Activated CD4-positive, alpha-beta T cell treated with anti-CD3 and anti-CD28 coated beads, Interleukin-2, amount 50 U/mL, for 48 hours (primary cell): ENCODE measurements at regions not wholly inside any gene's neighbourhood (a gene's known extent, or its start where the extent isn't known, plus 50 kb on each side); places are given as distances from the start of the nearest gene placed in this dataset.

ENCODE experiments used
- DNase-seq, 2 experiments: peaks; one replicate each; pipeline ENCODE4 v3.0.0-alpha.2; 2020

DNA sequence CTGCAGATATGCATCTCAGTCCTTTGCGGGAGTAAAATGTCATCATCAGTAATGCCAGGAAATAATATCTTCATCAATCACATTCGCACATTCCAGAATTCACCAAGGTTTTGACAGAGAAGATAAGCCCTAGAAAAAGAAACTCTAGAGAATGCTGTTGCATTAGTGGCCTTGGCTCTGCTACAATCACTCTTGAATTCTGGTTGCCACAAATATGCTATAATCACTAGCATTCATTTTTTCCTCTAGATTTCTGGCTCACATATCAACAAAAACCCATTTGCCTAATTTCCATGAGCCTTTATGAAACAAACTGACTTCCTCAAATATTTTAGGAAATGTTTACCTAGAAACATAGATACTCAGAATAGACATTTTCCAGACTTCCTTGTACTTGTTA, 653.4 kb downstream of the ANXA1 start:
- DNase-seq, result no peak

DNA sequence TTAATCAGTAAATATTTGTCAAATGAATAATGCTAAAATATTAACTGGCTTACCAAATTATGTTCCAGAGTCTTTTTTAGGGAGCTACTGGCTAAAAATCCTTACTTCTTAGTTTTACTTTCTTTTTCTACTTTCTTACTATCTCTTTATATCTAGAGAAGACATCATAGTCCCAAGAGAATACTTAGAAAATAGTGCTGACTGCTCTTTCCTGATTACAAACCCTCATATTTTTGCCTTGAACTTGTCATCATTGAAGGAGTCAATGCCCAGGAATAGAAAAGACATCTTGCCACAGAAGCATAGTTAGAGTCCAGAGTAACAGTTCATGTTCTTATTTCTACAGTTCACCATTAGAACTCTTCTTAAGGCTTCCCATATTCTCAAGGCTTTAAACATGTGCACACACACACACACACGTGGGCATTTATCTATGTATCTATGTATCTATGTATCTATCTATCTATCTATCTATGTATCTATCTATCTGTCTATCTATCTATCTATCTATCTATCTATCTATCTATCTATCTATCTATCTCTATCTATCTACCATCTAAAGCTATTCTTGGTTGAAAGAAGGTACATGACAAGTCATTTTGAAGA, 654.3 kb downstream of the ANXA1 start:
- no peak for DNase-seq

DNA sequence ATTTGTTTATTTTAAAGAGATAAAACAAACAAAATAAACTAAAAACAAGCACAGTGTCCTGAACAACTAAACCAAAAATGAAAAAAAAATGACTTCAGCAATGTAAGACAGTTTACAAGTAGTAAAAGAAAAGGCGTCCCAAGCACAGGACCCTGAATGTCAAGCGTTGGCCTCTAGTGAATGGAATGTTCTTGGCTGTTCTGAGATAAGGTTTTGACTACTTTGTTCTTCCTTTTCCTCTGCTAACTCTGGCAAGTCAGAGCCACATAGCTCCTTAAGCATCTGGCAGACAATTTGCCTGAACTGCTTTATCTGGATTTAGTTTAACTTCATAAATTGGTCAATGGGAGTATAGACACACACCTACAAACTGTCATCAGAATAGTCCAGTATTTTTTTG, 655.2 kb downstream of the ANXA1 start:
- no peak for DNase-seq

DNA sequence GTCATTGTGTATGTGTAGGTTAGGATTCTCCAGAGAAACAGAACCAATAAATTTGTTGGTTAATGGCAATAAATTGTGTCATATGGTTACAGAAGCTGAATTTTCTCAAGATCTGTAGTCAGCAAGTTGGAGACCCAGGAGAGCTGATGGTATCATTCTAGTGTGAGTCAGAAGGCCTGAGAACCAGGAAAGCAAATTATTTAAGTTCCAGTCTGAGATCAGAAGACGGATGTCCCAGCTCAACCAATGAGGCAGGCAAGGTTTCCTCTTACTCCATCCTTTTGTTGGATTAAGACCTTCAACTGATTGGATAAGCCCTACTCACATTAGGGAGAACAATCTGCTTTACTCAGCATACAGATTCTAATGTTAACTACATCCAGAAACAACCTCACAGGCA, 656.3 kb downstream of the ANXA1 start:
- no peak for DNase-seq

DNA sequence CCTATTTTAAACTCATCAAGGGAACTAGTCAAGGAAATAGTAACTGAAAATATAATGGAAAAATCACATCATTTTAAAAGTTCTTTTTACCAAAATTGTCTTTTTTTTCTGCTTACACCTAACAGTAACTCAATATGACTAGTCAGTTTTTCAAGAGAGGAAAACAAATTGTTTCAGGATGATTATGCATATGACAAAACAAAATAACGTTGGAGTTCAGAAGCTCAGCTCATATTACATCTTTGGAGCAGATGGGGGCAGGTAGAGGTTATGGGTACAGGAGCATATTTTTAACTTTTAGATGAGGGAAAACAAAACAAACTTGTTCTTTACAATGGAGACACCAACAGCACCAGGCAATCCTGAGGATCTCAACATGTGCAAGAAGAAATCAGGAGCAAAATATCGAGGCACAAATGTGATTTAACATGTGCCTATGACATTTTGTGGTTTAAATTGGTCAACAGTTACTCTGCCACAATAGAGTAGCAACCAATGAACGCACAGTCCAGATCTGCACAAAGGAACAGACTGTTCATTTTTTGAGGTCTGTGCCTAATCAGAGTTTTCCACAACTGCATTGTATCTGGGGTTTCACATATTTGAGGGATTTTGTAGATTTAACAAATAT, 659.0 kb downstream of the ANXA1 start:
- DNase-seq, result no peak

DNA sequence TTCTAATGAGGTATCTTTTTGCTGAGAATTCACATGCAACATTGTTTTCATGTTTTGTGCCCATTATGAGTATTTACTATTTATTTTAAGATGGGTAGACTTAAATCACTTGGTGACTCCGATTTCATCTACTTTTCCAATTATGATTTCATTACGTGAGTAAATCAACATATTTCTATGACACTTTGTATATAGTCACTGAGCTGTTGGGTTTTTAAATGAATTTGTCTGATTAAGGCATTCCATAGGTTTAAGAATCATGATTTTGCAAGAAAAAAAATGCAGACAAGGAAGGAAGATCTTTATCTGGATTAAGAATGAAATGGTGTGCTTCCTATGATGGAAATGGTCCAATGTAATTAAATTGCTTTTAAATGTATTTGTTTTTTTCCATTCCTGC, 661.9 kb downstream of the ANXA1 start:
- DNase-seq, result no peak

DNA sequence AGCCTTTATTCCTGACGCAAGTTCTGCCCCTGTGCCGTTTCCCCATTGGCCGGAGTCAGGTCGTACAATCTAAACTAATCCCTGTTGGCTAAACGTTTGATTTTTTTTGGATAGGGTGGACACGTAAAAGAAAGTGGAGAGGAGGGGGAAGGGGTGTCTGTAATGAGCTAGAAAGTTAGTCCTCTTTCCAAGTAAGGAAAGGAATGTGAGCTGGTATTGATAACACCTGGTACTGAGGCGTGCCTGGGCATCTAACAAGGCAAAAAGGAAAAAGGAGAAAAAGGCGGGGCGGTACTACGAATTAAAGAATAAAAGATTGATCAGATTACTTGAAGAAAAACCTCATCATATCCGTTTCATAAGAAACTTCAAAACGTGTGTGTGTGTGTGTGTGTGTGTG, 665.2 kb downstream of the ANXA1 start:
- no peak for DNase-seq

DNA sequence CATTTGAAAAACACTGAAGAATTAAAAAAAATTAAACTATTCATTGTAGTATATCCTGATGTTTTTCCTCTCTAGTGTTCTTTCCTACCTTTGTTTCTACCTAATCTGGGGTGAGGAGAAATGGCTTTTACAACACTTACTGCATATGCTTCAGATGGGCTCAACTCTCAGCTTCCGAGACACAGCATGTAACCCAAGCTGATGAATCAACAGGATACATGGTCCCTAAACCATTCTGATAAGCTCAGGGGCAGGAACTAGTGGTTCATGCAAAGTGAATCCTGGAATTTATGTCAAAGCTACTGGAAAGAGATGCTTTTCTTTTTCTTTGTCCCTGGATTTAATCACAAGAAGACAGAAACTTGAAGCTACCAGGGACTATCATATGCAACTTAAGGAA, 672.5 kb upstream of the RORB start:
- no peak for DNase-seq

DNA sequence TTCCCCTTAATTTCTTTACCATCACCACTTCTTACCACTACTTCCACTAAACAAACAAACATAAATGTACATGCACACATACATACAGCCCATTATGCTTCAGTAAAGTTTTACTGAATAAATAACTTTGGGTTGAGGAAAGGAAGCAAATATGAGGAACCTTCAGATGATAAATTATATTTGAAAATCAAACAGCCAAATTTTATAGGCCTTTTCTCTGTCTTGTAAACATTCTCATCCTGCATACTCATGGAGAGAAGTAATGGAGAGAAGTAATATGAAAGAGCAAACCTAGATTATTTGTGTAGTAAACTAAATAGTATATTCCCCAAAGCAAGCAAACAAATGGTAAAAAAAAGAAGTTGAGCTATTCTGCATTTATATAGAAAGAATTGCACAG, 658.3 kb upstream of the RORB start:
- DNase-seq, result no peak

DNA sequence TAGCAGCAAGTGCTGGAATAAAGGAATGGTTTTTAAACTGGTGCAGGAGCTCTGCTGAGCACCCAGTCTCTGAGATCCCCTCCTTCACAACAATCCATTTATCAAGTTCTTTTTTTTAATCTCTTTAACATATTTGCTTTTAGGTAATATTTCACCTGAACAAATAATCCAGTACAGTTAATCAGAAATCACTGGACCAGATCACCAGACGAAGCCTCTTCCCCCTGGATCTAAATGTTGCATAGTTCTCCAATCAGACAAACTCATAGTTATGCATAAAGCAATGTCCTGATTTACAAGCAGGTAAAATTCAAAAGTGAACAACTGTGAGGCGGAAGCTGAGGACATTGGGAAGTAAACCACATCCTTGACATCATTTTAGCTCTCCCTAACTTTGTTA, 657.7 kb upstream of the RORB start:
- no peak for DNase-seq

DNA sequence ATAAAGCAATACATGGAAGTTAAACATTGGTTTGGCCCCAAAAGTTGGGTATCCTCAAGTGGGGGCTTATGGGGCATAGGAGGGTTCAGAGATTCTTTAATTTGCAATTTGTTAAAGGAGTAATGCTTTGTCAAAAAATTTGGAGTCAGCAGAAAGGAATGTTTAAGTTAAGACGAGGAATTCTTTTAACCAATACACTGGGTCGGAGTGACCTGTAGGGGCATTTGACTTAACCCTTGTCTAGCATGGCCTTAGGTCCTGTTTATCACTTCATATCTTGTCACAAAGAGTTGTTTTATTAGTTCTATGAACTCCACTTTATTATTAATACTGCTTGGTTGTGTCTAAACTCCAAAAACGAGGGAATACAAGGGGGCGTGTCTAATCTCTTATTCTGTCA, 656.1 kb upstream of the RORB start:
- no peak for DNase-seq

DNA sequence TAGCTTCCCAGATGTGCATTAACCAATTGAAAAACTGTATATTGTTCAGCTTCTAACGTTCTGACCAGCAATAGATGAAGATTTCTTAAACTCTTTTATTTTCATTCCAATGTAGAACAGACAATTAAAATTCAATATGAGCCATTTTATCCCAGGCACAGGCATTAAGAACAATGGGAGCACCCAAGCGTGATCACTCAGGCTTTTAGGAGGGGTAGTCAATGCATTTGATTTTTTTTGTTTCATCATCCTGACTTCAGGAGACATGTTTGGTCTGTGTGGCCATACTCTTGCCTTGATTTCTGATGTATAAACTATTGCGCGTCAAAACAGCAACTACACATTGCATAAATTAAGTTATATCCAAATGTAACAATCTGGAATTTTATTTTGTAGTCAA, 653.0 kb upstream of the RORB start:
- DNase-seq, result no peak

DNA sequence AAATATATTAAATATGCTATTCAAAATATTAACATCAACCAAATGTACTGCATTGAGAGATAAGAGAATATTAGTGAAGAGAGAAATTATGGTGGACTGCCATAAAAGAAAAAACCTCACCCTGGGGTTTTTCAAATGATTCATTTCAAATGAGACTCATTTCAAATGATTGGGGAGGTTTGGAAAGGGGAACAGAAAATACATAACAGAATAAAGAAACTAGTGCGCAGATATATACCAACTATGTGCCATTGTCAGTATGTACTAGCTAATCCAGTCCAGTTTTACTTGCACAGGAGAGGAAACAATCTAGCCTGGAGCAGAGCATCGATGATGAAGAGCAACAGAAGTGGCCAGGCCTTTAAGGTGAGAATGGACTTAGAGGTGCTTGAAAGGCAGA, 651.6 kb upstream of the RORB start:
- no peak for DNase-seq

DNA sequence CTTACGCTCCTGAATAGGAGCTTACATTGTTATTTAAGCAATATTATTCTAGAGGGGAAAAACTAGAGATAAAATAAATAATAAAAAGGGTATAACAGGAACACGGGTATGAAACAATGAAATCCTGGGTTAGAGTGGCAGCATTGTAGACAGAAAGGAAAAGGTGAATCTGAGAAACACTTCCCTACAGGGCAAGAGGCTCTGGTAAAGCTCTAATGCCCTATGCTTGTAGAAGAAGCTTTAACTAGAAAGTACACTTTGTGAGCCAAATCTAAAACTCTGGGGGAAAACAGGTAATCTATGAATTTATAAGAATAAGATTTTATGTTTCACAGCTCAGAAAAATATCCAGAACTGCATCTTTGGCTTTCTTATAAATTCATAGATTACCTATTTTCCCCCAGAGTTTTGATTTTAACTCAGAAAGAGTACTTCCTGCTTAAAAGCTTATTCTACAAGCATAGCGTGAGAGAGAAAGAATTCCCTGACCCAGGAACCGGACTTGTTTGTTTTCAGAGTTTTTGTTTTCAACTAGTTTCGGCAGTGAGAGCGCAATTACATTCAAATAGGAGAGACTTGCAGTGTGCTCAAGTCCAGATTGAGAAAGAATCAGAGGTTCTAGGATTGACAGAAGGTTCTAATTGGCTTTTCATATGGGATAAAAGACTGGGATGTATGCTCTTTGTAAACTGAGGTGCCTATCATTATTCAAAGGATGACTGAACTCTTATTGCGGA, 651.0 kb upstream of the RORB start:
- DNase-seq, result no peak

DNA sequence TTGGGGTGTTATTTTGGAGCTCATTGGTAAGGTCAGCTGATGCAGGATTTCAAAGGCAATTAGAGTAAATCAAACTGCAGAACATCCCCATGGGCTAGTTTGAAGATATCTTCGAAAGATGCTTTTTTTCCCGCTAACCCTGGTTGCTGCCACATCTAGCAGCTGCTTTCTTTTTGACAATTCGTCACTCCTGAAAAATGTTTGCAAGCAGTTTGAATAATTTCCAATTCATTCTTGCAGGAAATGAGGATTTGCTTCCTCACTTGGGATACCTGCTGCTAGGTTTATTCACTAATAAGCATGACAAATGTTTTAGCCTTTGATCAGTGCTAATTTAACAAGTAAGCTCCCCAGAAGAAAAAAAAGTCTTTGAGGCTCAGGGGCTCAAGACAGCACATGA, 649.6 kb upstream of the RORB start:
- DNase-seq, result no peak

DNA sequence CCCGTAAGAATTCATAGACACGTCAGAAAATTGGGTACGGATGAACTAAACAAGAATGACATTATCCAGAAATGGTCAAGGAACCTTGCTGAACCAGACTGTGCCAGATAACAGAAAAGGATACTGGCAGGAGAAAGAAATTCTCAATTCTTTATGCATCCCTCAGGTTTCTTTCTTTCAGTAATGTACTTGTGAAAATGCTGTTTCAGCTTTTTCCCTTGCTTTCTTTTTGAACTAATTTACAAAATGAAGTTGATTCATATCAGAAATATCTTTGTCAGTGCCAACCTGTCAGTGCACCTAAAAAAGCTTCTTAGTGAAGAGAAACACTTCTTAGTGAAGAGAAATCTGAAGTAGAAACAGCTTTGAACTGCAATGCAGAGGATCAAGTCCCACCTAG, 643.6 kb upstream of the RORB start:
- DNase-seq, result no peak

DNA sequence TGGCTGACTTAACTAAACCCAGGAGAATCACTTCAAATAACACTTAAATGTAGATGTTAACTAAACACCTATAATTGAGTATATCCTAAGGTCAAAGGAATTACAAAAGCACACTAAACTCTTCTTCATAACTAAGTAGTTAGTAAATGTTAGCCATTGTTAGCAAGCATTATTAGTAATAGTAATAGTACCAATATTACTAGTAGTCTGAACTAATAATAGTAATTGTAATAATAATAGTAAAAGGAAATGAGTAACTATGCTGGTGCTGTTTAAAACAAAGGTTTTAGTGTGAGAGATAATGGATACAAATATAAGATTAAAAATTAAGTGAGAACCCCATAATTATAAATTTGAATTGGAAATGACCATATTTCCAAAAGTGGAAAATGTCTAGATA, 641.9 kb upstream of the RORB start:
- DNase-seq, result no peak

DNA sequence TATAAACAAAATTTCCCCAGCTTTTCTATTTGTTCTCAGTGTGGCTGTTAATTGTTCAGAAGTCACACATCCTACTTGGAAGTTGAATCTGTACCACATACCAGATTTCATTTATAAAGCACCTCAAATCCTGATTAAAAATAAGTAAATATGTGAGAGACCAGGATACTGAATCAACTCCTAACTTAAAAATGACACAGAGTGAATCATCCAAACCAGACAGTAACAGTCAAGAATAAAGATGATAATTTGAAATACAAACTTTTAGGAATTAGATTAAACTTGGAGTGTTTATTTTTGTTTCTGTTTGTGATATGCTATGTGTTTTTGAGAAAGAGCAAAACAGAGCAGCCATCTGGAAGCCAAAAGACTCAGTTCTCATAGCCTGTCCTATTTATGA, 633.2 kb upstream of the RORB start:
- no peak for DNase-seq

DNA sequence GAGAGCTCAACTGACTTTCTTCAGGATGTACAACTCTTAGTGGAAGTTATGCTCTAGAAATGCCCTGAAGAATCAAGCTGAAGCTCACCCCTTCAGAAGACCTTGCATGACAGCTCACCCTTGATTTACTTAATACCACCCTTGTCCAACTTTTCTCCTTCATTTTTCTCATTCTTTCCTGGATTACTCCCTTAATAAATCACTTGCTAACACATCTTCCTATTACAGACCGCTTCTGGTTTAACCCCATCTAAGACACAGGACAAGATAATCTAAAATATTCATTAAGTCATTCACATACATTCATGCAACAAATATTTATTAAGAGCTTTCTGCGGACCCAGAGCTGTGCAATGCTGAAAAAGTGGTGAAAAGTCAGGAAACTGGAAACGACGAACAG, 630.7 kb upstream of the RORB start:
- no peak for DNase-seq

DNA sequence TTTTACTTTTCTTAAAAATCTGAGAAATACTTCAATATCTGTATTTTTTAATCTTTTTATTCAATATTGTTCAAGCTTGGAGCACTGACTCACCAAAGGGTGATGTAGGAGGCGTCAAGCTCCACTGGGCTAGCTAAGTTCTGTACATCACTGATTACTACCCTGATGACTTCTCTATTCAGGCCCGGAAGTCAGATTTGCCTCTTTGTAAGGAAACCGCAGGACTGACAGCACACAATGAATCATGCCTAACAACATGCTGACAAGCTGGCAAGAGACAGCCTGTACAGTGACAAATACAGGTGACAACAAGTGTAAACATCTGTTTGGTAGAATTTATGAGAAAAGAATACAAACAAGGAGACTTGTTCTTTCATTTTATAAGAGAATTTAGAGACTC, 627.9 kb upstream of the RORB start:
- DNase-seq, result no peak

DNA sequence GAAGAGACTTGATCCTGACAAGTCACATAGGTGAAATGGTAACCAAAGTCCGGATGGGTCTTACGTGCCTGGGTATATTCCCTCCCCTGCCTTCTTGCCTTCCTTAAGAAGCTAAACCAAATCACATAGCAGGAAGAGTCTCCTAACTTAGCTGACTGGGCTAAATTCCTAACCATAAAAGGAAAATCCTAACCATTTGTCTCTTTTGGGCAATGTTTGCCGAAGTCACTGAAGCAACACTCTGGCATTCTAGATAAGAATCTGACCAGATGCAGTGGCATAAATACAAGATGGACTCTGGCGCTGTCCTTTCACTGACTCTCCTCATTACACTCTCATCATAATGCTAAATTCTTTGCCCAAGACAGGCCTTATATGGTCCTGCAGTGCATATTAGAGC, 625.5 kb upstream of the RORB start:
- DNase-seq, result no peak

DNA sequence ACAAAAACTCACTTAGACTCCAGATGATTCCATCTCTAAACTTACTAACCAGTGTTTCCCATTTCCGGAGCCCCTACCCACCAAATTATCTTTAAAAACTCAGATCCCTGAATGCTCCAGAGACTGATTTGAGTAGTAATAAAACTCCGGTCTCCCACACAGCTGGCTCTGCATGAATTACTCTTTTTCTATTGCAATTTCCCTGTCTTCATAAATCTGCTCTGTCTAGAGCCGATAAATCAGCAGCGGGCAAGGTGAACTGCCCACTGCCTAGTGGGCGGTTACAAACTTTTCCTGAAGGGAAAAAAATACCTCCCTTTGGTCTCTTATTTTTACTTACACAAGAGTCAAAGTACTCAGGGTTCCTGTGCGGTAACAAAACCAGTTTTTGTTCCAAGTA, 624.4 kb upstream of the RORB start:
- no peak for DNase-seq

DNA sequence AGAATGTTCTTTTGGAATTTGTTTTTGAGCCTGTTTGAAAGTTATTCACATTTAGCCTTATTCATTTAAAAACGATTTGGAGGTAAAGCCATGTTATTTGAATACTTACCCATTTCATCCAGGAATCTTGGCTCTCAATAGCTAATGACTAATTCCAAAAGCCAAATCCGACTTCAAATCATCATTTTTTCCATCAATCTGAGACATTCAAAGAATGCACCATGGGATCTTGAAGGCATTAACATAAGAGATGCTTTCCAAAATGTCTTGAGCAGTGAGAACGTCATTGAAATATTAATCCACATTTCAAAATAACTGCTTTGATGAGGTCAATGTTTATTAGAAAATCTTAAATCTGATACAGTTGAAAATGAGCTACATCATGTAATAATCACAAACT, 617.0 kb upstream of the RORB start:
- no peak for DNase-seq

DNA sequence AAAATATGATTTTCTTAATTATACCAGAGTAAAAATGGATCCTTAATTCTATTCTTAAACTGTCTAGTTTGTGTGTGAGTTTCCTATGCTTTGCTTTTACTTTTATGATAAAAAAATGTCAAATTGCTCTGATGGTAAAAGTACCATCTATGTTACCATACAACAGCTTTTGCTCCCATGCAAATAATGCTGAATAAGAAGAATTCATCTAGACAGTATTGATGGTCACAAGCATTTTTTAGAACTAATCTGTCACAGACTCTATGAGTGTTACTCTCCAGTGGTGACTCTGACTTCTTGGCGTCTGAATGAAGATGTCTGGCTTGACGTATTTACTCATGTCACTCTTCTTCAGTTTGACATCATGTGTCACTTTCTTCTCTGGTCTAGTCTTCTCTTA, 608.1 kb upstream of the RORB start:
- no peak for DNase-seq
